ENCODE measurements at regions not wholly inside any gene's neighbourhood (a gene's known extent, or its start where the extent isn't known, plus 50 kb on each side); places are given as distances from the start of the nearest gene placed in this dataset.

DNA sequence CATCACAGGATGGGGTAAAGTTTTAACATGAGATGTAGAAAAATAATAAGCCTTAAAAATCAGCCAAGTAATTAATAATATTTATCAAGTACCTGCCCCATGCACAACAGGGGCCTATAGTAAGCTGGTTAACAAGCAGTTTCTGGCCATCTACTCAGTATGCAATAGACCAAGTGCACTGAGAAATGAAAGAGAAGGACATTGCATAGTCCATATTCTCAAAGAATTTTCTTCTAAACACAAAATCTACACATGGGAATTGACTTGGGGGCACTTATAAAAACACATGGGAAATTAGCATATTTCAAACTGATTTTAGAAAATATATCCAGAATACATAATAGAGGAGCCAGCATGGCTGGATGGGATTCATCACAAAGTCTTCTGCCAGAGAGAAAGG, 109.5 kb downstream of the DIO2 start:
- no peak for TF ChIP-seq POLR2A (IDR thresholded peaks at IDR 0.05)
- TF ChIP-seq, protein P1, sequence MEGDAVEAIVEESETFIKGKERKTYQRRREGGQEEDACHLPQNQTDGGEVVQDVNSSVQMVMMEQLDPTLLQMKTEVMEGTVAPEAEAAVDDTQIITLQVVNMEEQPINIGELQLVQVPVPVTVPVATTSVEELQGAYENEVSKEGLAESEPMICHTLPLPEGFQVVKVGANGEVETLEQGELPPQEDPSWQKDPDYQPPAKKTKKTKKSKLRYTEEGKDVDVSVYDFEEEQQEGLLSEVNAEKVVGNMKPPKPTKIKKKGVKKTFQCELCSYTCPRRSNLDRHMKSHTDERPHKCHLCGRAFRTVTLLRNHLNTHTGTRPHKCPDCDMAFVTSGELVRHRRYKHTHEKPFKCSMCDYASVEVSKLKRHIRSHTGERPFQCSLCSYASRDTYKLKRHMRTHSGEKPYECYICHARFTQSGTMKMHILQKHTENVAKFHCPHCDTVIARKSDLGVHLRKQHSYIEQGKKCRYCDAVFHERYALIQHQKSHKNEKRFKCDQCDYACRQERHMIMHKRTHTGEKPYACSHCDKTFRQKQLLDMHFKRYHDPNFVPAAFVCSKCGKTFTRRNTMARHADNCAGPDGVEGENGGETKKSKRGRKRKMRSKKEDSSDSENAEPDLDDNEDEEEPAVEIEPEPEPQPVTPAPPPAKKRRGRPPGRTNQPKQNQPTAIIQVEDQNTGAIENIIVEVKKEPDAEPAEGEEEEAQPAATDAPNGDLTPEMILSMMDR (IDR thresholded peaks at IDR 0.05) = no peak

Measured in uterus (tissue), 2 donors.